Thyroid gland (tissue), 4 donors: ENCODE measurements at regions not wholly inside any gene's neighbourhood (a gene's known extent, or its start where the extent isn't known, plus 50 kb on each side); places are given as distances from the start of the nearest gene placed in this dataset.
"Not testable (repeated sequence)": the region's sequence is repeated elsewhere in the genome, so short reads cannot be mapped to it uniquely, and the experiment has no call there.

Experiments
- DNase-seq, 2 donors: peaks; one replicate each; pipeline ENCODE4 v3.0.0-alpha.2; 2019
- H3K27ac ChIP-seq, 3 donors: fragments of 200-600 bp; sonication (generic); 1 replicate in 2 of 3; 2 replicates in 1 of 3; pipeline ENCODE4 v1.5.1; 2016 to 2019; ENCODE audit warnings: mild to moderate bottlenecking in 1 of 3, moderate library complexity in 1 of 3
- H3K27me3 ChIP-seq: fragments of 200-600 bp; sonication (generic); one replicate; pipeline ENCODE4 v1.5.1; 2019
- H3K36me3 ChIP-seq, 2 donors: fragments of 200-600 bp; sonication (generic); one replicate each; pipeline ENCODE4 v1.5.1; 2016 to 2019
- H3K4me1 ChIP-seq, 2 donors: fragments of 200-600 bp; sonication (generic); one replicate each; pipeline ENCODE4 v1.5.1; 2017 to 2019
- H3K4me3 ChIP-seq, 3 donors: fragments of 200-600 bp; sonication (generic); replicated peaks in 1 of 3; 1 replicate in 2 of 3; 2 replicates in 1 of 3; pipeline ENCODE4 v1.5.1; 2016; ENCODE audit warnings: mild to moderate bottlenecking in 1 of 3
- H3K9me3 ChIP-seq: fragments of 200-600 bp; sonication (generic); one replicate; pipeline ENCODE4 v1.5.1; 2017
- POLR2A ChIP-seq, 2 donors: fragments of 450-650 bp; IDR thresholded peaks; one replicate each; pipeline ENCODE4 v1.6.1; 2017; ENCODE audit warnings: antibody characterized with exemption in 2 of 2, mild to moderate bottlenecking in 2 of 2, moderate library complexity in 1 of 2
- WGBS, 2 donors: methylation state at CpG; one replicate each; pipeline ENCODE4 v1.1.5; 2017; 5-methylcytosine and 5-hydroxymethylcytosine counted together
- intact Hi-C: fragments of 100-400 bp; cut with DNase I; formaldehyde crosslinking; loops from one replicate; pipeline ENCODE4 v1.15.1; 2023
- TF ChIP-seq, protein P1 (sequence below), 6 experiments: fragments of 200-600 bp in 3 of 6; fragments of 450-650 bp in 3 of 6; sonication (generic) in 3 of 6; IDR thresholded peaks; one replicate each; pipeline ENCODE4 v1.5.1; 2016 to 2019; ENCODE audit warnings: antibody characterized with exemption in 6 of 6, mild to moderate bottlenecking in 2 of 6, inconsistent platforms in 1 of 6, moderate library complexity in 1 of 6

DNA sequence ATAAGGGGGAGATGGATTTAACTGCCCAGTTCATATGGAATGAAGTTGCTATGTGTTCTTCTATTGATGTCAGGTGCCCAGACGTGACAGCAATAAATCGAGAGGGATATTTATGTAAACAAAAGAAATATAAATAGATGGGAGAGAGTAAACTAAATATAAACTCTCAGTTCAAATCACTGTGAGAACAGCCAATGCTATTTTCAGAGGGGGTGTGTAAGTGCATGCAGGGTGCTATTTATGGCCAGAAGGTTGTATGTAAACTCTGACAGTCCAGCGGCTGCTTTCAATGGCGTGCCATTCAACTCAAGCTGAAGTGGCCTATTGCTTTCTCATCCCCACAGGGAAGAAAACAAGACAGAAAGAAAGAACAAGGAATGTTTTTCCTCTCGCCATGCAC, 127.2 kb downstream of the KCNA5 start:
- TF ChIP-seq POLR2A (IDR thresholded peaks at IDR 0.05), result no peak
- Histone ChIP-seq H3K4me3 (no peak overlapping the region), H3K27ac (no peak overlapping the region), H3K36me3 (no peaks in the 10 kb centered on the region), H3K4me1 (no peaks in the 10 kb centered on the region), H3K9me3 (no peaks in the 10 kb centered on the region), H3K27me3 (no peaks in the 10 kb centered on the region)
- 56 to 58% methylated on average over 5 of the region's 5 CpGs for WGBS, 2 donors
- intact Hi-C loops, result no loop called here
- no peak for DNase-seq

DNA sequence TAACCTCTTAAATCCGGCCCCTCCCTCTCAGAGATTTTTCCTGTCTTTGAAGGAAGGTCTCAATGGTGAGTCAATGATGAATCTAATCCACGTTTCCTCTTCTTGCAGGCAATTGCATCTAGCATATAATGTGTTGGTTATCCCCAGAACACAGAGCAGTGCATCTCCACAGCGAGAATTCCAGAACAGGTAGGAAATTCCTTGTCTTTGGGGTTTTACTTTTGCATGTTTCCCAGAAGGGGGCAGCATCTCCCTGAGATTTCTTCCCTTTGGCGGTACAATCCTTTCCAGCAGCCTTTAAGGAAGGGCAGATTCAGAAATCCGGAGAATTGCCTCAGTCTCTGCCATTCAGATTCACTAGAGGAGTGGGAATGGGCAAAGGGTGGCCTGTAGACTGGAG, 128.0 kb downstream of the KCNA5 start:
- intact Hi-C loops, result no loop called here
- DNase-seq, result no peak
- 12 to 17% methylated on average over 5 of the region's 5 CpGs for WGBS, 2 donors
- Histone ChIP-seq H3K4me1 (no peaks in the 10 kb centered on the region), H3K36me3 (no peaks in the 10 kb centered on the region), H3K27me3 (no peaks in the 10 kb centered on the region), H3K27ac (no peak overlapping the region), H3K4me3 (no peak overlapping the region), H3K9me3 (no peaks in the 10 kb centered on the region)
- no peak for TF ChIP-seq POLR2A (IDR thresholded peaks at IDR 0.05)
- TF ChIP-seq, protein P1, sequence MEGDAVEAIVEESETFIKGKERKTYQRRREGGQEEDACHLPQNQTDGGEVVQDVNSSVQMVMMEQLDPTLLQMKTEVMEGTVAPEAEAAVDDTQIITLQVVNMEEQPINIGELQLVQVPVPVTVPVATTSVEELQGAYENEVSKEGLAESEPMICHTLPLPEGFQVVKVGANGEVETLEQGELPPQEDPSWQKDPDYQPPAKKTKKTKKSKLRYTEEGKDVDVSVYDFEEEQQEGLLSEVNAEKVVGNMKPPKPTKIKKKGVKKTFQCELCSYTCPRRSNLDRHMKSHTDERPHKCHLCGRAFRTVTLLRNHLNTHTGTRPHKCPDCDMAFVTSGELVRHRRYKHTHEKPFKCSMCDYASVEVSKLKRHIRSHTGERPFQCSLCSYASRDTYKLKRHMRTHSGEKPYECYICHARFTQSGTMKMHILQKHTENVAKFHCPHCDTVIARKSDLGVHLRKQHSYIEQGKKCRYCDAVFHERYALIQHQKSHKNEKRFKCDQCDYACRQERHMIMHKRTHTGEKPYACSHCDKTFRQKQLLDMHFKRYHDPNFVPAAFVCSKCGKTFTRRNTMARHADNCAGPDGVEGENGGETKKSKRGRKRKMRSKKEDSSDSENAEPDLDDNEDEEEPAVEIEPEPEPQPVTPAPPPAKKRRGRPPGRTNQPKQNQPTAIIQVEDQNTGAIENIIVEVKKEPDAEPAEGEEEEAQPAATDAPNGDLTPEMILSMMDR (IDR thresholded peaks at IDR 0.05), result peak in 4 of 6 experiments; percentile 16 to 39 (median 32)

DNA sequence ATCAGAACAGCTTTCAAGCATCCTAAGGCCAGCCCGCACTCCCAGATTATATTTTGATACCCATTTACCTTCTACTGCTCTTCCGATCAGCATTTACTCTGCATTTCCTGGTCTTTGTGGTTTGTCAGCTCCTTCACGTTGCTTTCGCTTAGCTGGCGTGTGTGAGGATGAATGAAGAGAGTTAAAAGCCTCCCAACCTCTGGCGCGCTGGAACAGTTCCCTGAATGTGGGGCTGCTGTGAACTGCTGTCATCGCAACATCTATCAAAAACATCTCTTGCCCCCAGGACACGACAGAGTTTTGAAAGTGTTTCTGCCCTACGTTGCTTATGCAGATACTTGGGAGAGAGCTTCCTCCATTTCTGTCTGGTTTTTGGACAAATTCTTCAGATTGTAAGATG, 129.2 kb downstream of the KCNA5 start:
- Histone ChIP-seq H3K27ac (no peak overlapping the region), H3K27me3 (no peaks in the 10 kb centered on the region), H3K36me3 (no peaks in the 10 kb centered on the region), H3K4me1 (no peaks in the 10 kb centered on the region), H3K9me3 (no peaks in the 10 kb centered on the region), H3K4me3 (no peak overlapping the region)
- TF ChIP-seq POLR2A (IDR thresholded peaks at IDR 0.05), result no peak
- TF ChIP-seq, protein P1 (IDR thresholded peaks at IDR 0.05), result no peak
- DNase-seq, result no peak
- WGBS, 2 donors, result 79 to 82% methylated on average over 10 of the region's 10 CpGs
- intact Hi-C loops, result no loop called here

DNA sequence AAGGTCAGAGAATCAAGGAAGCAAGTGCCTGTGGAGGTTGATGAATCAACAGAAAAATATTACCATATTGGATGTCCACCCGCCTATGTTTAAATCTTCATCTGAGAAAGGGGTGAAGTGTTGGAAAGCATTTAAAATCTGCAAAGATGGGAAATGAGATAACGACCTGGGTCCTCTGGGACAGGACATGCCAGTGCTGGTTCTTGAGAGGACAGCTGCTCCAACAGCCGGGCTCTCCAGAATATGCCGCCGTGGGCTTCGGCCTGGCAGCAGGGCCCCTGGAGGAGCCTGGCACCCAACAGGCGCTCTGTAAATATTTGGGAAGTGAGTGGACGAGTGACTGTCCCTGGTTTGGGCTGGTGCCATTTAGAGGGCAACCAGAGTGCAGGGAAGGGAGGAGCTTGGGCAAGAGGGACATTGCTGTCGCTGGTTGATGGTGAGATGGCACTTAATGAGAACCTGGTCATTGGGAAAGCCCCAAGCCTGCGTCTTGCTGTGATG, 129.9 kb downstream of the KCNA5 start:
- no peak overlapping the region for H3K4me3 ChIP-seq
- no peak for TF ChIP-seq POLR2A (IDR thresholded peaks at IDR 0.05)
- TF ChIP-seq, protein P1 (IDR thresholded peaks at IDR 0.05), result no peak
- H3K4me1 ChIP-seq, result no peaks in the 10 kb centered on the region
- H3K27me3 ChIP-seq, result no peaks in the 10 kb centered on the region
- no peak overlapping the region for H3K27ac ChIP-seq
- H3K36me3 ChIP-seq, result no peaks in the 10 kb centered on the region
- WGBS, 2 donors, result 76 to 78% methylated on average over 10 of the region's 10 CpGs
- intact Hi-C loops, result no loop called here
- no peaks in the 10 kb centered on the region for H3K9me3 ChIP-seq
- no peak for DNase-seq

DNA sequence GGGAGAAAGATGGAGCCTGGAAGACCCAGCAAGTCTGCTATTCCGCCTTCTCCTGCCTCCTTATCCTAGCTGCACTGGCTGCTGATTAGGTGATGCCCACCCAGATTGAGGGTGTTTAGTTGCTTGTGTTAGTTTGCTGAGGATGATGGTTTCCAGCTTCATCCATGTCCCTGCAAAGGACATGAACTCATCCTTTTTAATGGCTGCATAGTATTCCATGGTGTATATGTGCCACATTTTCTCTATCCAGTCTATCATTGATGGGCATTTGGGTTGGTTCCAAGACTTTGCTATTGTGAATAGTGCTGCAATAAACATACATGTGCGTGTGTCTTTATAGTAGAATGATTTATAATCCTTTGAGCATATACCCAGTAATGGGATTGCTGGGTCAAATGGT, 131.7 kb downstream of the KCNA5 start:
- H3K9me3 ChIP-seq, H3K4me3 ChIP-seq, H3K27ac ChIP-seq, H3K36me3 ChIP-seq, H3K4me1 ChIP-seq, H3K27me3 ChIP-seq, intact Hi-C loops, DNase-seq: not testable (repeated sequence)
- WGBS, 2 donors, result 74 to 100% methylated on average over 2 of the region's 2 CpGs

DNA sequence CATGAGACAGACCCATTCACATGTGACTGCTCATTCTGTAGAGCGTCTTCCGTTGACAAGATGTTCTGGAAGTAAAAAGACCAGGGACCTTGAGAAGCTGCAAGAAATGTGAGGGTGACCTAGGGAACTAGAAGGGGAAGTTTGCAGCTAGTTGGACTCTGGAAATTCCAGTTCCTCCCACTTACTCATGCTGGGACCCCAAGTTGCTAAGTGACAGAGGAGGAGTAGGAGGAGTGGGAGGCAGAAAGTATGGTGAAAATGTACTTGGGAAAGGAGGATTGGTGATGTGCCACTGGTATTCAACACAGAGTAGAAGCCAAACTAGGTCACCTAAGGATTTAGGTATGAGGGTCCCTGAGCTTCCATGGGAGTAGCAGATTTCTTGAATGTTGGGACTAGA, 132.4 kb downstream of the KCNA5 start:
- TF ChIP-seq, protein P1 (IDR thresholded peaks at IDR 0.05), result no peak
- TF ChIP-seq POLR2A (IDR thresholded peaks at IDR 0.05), result no peak
- Histone ChIP-seq H3K9me3 (no peaks in the 10 kb centered on the region), H3K4me1 (no peaks in the 10 kb centered on the region), H3K4me3 (no peak overlapping the region), H3K27ac (no peak overlapping the region), H3K27me3 (no peaks in the 10 kb centered on the region), H3K36me3 (no peaks in the 10 kb centered on the region)
- intact Hi-C loops, result no loop called here
- 98% methylated on average over 2 of the region's 2 CpGs for WGBS, 2 donors
- DNase-seq, result no peak
